CD4-positive, alpha-beta T cell treated with Interleukin-21 for 1 hour (primary cell): ENCODE measurements at regions not wholly inside any gene's neighbourhood (a gene's known extent, or its start where the extent isn't known, plus 50 kb on each side); places are given as distances from the start of the nearest gene placed in this dataset.

Experiments used
- DNase-seq: peaks from one replicate; pipeline ENCODE4 v3.0.0-alpha.2; 2020

DNA sequence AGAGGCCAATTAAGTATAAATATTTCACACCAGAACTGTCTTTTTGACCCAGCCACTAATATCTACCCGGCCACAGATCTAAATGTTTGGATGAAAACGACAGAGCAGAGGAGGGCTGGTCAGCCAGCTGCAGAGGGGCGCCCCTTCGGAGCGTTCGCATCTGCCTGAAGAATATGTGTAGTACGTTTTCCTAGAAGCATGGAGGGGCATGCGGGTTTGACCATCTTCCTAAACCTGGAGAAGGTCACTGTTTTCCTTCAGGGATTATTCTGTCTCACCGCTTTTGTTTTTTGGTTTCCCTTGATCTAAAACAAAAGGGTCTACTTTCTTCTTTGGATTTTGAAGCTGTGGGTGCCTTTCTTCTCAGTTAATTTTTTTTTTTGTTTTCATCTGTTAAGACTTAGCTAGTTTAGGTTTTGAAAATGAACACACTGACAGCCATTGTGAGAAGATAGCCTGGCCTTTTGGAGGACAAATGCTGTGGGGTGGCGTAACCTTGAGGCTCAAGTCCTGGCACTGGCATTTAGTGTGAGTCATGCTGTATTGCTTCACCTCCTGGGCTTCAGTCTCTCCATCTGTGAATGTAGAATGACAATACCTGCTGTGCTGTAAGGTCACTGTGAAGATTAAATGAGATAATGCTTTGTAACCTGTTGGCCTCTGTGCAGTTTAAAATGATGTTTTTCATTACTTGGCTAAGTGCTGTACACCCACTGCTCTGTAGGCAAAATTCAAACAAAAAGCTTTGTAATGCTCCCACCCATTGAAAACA, 74.1 kb upstream of the IRF2BP2 start:
- no peak for DNase-seq

DNA sequence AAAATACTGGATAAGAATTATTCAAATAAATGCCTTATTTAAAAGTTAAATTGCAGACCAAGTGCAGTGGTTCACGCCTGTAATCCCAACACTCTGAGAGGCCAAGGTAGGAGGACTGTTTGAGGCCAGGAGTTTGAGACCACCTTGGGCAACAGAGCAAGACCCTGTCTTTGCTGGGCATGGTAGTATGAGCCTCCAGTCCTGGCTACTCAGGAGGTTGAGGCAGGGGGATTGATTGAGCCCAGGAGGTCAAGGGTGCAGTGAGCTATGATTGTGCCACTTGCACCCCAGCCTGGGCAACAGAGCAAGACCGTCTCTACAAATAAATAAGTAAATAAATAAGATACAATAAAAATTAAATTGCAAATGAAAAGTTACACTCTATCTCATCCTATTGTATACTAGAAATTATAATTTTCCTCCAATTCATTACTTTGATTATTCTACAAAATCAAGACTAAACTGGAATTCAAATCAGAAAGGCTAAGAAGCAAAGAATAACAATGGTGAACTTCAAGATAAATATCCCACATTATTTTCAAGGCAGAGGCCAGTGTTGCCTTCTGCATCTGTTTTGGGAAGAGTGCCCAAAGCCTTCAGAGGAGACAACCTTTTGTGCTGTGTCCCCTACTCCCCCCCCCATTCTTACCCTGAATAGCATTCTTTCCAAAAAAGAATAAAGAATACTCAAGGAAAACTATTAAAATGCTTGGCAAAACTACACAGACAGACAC, 73.3 kb upstream of the IRF2BP2 start:
- DNase-seq: no peak

DNA sequence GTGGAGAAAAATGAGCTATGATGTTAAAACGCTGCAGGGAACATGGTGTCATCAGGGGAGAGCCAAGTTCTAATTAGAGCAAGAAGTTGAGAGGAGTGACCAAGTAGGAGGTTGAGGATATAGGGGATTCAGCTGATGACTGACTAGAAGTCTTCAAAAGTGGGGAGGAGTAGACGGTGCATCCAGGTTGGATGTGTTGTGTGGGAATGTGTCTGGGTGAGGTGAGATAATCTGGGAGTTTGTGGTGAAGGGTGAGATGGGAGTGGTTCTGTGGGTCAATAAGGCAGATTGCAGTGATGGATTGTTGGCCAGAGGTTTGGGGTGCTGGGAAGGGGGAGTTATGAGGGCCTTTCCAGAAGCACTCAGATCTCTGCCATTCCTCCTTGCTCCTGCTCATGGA, 72.0 kb upstream of the IRF2BP2 start:
- DNase-seq: no peak

DNA sequence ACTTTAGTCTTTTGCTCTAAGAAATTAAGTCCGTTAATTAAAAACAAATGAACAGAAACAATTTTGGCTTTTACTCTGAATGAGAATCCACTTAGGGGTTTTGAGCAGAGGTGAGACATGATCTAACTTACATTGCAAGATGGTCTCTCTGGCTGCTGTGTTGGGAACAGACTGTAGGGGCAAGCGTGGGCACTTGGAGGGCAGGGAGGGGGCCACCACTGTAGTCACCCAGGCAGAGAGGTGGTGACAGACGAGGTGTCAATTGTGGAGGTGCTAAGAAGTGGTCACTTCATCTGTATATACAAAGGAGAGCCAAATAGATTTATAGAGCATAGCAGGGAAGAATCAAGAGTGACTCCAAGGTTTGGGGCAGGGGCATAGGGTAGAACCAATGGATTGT, 71.1 kb upstream of the IRF2BP2 start:
- DNase-seq: no peak

DNA sequence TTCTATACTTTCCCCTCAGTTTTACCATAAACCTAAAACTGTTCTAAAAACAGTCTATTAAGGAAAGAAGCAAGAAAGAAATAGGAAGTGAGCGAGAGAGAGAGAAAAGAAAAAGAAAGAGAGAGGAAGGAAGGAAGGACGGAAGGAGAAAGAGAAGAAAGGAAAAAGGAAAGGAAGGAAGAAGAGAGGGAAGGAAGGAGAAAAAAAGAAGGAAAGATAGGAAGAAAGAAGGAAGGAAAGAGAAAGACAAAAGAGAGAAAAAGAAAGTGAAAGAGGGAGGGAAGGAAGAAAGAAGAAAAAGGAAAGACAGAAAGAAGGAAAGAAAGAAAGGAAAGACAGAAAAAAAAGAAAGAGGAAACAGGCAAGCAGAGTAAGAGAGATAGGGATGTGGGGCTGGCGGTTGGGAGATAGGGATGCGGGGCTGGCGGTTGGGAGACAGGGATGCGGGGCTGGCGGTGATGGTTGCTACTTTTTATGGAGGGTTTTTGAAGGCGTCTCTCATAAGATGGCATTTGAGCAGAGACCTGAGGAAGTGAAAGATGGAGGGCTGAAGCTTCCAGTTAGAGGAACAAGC, 70.4 kb upstream of the IRF2BP2 start:
- no peak for DNase-seq

DNA sequence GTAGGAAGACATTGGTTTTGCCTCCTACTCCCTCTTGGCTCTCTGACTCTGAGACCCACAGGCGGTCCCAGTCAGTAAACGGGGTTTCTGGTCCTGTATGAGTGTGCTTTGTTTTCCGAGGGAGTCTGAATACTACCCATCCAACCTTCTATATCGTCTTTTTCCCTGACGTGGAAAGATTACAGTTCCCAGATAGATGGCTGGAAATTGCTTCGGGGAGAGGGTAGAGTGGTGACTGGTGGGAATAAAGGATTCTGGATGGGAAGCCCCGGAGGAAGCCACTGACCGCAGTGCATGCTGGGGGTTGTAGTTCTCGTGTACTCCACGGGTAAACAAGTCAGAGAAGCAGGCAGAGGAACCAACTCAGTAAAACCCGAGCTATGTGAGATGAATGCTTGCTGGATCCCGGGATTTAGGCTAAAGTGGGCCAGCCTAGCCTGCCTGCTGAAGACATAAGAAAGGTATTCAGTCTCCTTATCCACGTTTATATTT, 66.2 kb upstream of the IRF2BP2 start:
- DNase-seq: peak; percentile 58

DNA sequence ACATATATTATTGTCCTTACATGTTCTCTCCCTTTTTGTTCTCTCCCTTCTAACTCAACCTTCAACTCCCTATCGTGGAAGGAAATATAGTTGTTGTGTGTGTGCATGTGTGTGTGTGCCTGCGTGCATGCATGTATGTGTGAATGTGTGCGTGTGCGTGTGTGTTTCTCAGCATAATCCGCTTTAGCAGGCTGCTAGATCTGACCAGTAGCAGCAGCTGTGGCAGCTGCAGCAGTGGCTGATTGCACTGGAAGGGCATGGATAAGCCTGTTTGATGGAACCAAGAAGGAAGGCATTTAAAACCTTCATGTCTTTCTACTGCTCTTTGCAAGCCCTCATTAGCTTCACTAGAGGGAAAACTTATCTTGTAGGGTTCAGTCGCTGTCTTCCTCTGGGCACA, 65.6 kb upstream of the IRF2BP2 start:
- no peak for DNase-seq

DNA sequence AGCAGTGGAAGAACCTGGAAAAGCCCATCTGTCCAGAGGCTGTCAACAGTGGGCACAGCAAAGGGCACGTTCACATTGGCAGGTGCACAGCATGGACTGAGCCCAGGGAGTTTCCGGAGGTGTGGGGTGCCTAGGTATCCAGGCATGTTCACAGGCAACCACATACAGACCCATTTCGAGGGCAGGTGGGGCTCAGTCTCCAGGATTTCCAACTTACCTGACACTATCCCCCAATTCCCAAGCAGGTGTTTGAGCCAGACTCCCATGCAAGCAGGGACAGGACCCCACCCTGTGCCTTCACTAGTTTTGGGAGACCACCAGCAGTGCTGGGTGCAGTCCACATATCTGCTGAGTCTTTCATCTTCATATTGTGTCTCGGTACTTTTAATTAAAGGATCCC, 65.0 kb upstream of the IRF2BP2 start:
- no peak for DNase-seq

DNA sequence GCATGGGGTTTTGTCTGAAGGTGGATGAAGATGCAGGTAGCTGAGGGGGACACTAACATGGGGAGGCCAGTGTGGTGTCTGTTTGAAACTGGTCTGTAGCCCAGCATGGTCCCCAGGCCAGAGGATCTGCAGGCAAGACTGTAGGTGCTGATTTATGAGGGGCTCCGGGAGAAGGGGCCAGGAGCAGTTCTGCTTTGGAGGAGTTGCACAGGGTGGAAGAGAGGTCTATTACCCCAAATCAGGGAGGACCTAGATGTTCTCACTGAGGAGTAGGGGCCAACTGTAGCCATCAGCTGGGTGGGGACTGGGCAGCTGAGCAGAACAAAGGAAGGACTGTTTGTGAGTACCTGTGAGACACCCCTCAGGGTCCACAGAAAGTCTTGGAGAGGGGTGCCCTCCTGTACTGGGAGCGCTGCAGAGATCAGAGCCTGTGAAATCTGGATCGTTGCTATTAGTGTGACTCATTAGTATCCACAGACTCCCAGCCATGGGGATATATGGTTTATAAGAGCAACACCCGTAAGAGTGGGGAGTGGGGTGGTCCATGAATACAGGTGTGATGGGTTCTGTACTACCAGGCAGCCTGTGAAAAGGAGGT, 64.3 kb upstream of the IRF2BP2 start:
- no peak for DNase-seq

DNA sequence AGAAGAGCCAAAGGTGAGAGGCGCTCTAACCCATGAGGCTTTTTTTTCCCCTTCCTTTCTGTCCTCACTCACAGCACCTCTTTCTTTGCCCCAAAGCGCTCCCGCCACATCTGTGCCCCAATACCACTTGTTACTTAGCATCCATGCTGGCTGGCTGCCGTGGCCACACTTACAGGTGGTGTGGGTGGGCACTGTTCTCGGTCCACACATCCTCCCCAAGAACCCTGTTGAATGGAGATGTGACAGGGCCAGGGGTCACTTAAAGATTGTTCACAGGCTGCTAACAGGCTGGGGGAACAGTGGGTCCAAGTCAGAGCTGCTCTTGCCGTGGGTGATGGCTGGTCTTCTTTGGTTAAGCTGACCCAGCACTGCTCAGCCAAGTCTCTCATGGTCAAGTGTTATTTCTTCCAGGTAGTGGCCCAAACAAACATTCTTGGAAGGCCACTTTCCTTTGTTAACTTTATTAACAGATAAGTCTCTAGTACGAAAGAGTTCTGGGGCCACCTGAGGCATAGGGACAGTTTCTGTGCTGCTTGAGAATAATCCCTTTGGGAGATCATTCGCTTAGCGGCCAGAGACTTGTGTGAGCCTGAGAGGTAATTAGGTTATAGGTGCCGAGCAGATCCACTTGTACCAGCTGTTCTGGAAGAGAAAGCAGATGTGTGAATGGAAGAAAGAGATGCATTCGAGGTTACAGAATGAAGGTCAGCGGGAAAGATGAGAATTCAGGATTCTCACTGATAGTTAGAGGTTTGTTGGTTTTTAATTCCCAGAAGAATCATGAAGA, 62.6 kb upstream of the IRF2BP2 start:
- DNase-seq: no peak

DNA sequence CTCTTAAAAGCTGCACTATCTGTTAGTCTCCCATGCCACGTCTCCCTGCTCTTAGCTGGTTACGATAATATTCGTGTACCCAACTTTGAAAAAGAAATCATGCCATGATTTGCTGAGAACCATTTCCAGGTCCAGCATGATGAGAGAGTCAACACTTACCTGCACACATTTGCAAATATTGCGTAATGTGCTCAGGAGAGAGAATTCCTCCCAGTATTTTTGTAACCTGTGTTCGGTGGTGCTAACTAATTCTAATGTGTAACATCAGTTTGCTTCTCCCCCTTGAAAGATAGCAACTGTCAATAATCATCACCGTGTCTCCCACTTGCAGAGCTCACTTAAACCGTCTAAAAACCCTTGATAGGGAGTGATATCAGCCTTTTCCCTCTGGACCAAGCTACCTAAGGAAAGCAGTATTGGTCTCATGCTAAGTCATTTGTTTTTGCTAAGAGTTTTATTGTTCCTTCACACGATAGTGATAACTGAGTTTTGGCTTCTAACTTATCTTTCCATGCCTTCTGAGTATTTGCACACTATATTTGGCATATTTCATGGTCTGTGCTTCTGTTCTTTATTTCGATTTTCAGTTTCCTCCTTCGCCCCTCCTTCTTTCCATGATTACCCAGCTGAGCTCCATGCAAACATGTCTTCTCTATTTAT, 61.1 kb upstream of the IRF2BP2 start:
- DNase-seq: no peak

DNA sequence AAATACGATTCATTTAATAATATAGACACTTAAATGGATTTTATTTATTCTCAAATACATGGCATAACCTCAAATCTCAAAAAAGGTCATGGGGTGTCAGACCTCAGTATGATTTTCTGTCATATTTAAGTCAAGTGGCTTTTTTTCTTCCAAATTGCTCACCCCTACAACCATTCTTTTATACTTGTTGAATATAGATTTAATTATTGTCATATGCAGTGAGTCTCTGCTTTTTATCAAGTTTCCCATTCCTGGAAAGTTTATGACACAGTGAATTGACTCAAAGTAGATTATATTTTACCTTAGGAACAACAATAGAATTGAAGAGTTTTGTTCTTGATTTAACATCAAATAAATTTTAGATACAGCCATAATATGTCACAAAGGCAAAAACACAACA, 59.5 kb upstream of the IRF2BP2 start:
- DNase-seq: no peak

DNA sequence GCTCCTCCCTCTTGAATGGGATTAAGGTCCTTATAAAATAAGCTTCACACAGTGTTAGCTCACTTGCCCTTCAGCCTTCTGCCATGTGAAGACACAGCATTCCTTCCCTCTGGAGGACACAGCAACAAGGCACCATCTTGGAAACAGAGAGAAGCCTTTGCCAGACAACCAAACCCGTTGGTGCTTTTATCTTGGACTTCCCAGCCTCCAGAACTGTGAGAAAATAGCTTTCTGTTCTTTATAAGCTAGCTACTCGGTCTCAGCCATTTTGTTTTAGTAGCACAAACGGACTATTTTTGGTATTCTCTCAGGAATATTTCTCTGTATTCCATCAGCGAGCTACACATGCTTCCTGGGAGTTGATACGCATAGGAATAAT, 58.6 kb upstream of the IRF2BP2 start:
- DNase-seq: no peak

DNA sequence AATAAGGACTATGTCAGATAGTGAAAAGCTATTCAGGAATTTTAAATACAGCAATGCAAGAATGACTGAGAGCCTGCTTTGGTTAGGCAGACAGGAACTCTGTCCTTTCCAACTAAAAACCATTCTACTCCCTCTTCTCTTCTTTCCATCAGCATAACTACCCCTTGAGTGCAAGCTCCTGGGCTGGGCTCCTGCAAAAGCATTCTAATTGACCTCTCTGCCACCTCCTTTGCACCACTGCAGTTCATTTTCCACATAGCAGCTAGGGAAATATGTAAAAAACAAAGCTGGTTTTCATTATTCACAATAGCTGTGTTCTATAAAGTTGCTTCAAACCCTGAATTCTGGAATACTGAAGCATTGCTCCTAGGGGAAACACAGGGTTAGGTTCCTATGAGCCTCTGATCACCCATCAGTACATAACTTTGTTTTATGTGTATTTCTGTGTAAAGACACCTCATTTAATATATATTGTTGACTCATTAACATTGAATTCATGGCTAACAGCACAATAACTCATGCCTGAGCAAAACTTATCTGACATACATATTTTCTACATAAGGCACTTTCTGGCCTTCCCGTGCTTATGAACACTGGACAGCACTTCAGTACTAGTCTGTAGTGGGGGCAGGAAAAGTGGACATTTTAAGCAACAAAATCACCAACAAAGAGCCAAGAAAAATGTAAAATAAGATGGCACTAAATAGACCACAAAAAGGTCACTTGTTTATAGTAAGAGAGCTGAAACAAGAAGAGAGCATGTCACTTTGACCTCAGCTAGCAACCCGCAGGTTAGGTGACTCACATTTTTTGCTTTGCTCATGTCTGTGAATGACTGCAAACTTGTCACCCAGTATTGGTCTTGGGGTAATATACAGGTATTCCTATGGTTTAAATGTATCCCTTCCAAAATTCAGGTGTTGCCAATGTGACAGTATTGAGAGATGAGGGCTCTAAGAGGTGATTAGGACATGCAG, 57.9 kb upstream of the IRF2BP2 start:
- no peak for DNase-seq

DNA sequence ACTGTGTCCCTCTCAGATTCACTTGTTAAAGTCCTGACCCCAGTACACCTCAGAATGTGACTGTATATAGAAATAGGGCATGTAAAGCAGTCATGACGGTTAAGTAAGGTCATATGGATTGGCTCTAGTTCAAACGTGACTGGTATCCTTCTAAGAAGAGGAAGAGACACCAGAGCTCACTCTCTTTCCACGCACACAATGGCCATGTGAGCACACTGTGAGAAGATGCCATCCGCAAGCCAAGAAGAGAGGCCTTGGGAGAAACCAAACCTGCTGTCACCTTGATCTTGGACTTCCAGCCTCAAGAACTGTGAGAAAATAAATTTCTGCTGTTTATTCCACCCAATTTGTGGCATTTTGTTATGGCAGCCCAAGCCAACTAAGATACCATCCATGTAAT, 56.8 kb upstream of the IRF2BP2 start:
- DNase-seq: no peak

DNA sequence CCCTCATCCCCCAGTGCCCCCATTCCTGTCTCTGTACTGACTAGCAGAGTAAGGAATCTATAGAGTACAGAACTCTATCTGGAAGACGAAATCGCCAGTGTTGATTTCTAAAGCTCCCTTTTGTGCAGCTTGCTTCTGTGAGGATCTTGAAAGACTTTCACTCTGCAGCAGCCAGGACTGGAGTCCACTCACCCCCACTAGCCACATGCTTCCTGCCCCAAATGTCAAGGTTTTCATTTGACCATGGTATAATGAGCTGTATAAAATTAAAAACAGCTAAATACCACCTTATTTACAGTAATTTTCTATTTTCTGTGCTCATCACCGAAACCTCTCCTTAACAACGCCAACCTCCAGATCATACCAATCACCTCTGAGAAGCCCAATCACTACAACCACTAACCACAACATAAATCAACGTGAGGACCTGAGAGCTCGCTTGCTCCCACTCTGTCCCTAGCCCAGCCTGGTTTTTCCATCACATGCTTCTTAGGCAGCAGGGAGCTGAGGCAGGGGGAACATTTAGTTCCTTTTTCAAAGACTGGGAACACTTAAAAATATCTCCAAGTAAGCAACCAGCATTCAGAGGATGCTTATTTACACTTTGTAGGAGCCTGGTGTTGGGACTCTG, 56.1 kb upstream of the IRF2BP2 start:
- no peak for DNase-seq

DNA sequence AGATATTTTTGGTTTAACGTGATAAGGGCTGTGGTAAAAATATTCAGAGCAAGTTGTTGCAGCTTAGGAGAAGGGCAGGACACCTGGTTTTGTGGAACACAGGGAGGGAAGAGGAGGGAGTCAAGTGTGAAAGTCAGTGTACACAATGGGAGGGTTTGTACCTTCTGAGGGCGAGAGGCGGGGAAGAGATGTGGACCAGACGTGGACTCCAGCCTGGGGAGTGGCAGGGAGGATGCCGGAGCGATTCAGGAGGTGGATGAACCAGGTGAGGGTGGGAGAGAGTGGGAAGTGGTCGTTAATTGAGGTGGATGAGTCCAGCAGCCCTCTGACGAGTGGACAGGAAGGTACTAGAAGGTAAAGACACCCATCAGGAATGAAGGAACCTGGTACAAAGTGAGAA, 52.2 kb upstream of the IRF2BP2 start:
- DNase-seq: no peak

DNA sequence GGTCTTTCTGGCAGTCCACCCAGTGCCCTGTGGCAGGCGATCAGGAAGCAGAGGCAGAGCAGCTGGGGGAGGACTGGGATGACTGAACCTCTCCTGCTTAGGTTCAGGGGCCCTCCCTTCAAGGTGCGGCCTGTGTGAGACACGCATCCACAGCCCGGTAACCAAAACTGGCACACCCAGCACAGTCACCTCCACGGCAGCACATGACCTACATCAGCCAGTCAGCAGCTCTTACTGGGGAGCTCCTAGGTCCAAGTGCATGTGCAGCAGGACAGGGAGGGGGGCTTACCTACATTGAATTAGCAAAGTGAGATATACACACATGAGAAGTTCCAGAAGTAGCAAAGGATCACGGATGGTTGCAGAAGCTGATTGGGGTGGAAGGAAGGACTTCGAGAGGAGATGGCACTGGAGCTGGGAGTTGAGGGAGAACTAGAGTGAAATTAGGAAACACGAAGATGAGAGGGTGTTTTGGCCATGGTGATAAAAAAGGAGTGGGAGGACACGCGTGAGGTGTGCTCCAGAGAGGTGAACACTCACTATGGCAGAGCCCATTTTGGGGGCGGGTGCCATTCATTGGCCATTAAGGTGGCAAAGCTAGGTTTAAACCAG, 51.4 kb upstream of the IRF2BP2 start:
- no peak for DNase-seq

DNA sequence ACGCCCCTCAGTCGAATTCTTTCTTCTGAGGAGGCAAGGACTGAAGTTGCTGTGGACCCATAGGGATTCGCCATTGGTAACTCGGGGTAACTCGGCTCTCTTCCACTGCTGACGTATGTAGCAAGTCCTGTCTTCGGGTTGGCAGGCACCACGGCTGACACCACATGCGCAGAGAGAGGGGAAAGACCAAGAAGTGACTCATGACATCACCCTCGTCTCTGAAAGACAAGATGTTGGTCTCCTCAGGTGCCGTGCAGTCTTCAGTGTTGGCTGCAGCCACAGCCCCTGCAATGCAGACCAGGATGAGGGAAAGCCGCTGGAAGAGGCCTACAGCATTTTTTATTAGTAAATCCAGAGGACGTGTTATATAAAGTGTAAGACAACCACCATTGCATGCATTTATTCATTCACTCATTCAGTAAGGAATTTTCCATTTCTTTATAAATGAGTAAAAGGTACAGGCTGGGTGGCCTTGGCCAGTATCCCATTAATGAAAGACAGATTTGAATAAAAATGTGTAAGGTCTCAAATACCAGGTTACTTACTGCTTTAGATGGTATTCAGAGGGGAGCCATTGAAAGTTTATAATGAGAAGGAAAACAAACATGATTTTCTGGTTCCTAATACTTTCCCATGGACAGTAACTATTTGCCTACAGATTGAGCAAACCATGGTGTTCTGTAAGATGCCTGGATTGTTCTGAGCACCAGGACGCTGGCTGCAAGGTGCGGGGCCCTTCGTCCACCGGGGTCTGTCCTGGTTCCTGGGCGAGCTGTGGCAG, 50.7 kb upstream of the IRF2BP2 start:
- no peak for DNase-seq
